NCI-H774 (cell line): ENCODE measurements at regions not wholly inside any gene's neighbourhood (a gene's known extent, or its start where the extent isn't known, plus 50 kb on each side); places are given as distances from the start of the nearest gene placed in this dataset.
"Not testable (repeated sequence)": the region's sequence is repeated elsewhere in the genome, so short reads cannot be mapped to it uniquely, and the experiment has no call there.

Experiments used
- DNase-seq: peaks from one replicate; lab custom pipeline; 2025; lab: John Stamatoyannopoulos, UW

- DNase-seq, result no peak
Observed at GRCh38 chr9:82726424-82727276, 336.3 kb downstream of the RASEF start.

GRCh38 chr9:82729141-82729540 is 333.8 kb downstream of the RASEF start:
- no peak for DNase-seq

GRCh38 chr9:82729991-82730589 is 332.9 kb downstream of the RASEF start:
- no peak for DNase-seq

GRCh38 chr9:82732928-82733327 is 330.0 kb downstream of the RASEF start:
- DNase-seq, result no peak

GRCh38 chr9:82736126-82736525 is 326.8 kb downstream of the RASEF start:
- DNase-seq, result no peak

- no peak for DNase-seq
Observed at GRCh38 chr9:82736701-82737100, 326.2 kb downstream of the RASEF start.

- no peak for DNase-seq
Observed at GRCh38 chr9:82745919-82746318, 317.0 kb downstream of the RASEF start.

- no peak for DNase-seq
Observed at GRCh38 chr9:82750411-82750913, 312.5 kb downstream of the RASEF start.

GRCh38 chr9:82757924-82758323 is 305.0 kb downstream of the RASEF start:
- DNase-seq, result no peak

- no peak for DNase-seq
Observed at GRCh38 chr9:82761027-82761426, 301.9 kb downstream of the RASEF start.

GRCh38 chr9:82761956-82762355 is 301.0 kb downstream of the RASEF start:
- no peak for DNase-seq

- DNase-seq, result no peak
Observed at GRCh38 chr9:82763656-82764055, 299.3 kb downstream of the RASEF start.

GRCh38 chr9:82764061-82764668 is 298.8 kb downstream of the RASEF start:
- no peak for DNase-seq

GRCh38 chr9:82774707-82775231 is 288.2 kb downstream of the RASEF start:
- not testable (repeated sequence) for DNase-seq

GRCh38 chr9:82776508-82776907 is 286.4 kb downstream of the RASEF start:
- DNase-seq, result no peak

GRCh38 chr9:82777366-82777765 is 285.6 kb downstream of the RASEF start:
- DNase-seq, result no peak

GRCh38 chr9:82778923-82779322 is 284.0 kb downstream of the RASEF start:
- not testable (repeated sequence) for DNase-seq

GRCh38 chr9:82780017-82780416 is 282.9 kb downstream of the RASEF start:
- no peak for DNase-seq

GRCh38 chr9:82781921-82782392 is 281.0 kb downstream of the RASEF start:
- DNase-seq, result no peak

GRCh38 chr9:82783045-82783444 is 279.9 kb downstream of the RASEF start:
- DNase-seq, result no peak

- no peak for DNase-seq
Observed at GRCh38 chr9:82784589-82784988, 278.4 kb downstream of the RASEF start.

GRCh38 chr9:82789155-82789824 is 273.7 kb downstream of the RASEF start:
- DNase-seq, result no peak
